Stomach (tissue), 4 donors: ENCODE measurements at regions not wholly inside any gene's neighbourhood (a gene's known extent, or its start where the extent isn't known, plus 50 kb on each side); places are given as distances from the start of the nearest gene placed in this dataset.

Experiments used
- EP300 ChIP-seq: sonication (generic); formaldehyde crosslinking; IDR thresholded peaks from one replicate; pipeline ENCODE4 v1.6.1; 2017; ENCODE audit warnings: antibody characterized with exemption
- POLR2A ChIP-seq, 4 donors: fragments of 450-650 bp; IDR thresholded peaks; one replicate each; pipeline ENCODE4 v1.6.1; 2016; ENCODE audit warnings: antibody characterized with exemption in 4 of 4, control low read depth in 2 of 4, mild to moderate bottlenecking in 1 of 4, moderate library complexity in 1 of 4
- POLR2AphosphoS5 ChIP-seq, 3 donors: sonication (generic); formaldehyde crosslinking; IDR thresholded peaks; one replicate each; pipeline ENCODE4 v1.6.1; 2016; ENCODE audit warnings: antibody characterized with exemption in 3 of 3
- TF ChIP-seq, protein P1 (sequence below), 7 experiments: fragments of 450-650 bp in 4 of 7; fragments of 200-600 bp in 3 of 7; sonication (generic) in 3 of 7; IDR thresholded peaks; one replicate each; pipeline ENCODE4 v1.5.1; 2016 to 2019; ENCODE audit warnings: antibody characterized with exemption in 7 of 7, control low read depth in 2 of 7, mild to moderate bottlenecking in 1 of 7

GRCh38 chr9:134502809-134503211, 138.8 kb upstream of the COL5A1 start:
- no peak for TF ChIP-seq POLR2A (IDR thresholded peaks at IDR 0.05)
- TF ChIP-seq, protein P1, sequence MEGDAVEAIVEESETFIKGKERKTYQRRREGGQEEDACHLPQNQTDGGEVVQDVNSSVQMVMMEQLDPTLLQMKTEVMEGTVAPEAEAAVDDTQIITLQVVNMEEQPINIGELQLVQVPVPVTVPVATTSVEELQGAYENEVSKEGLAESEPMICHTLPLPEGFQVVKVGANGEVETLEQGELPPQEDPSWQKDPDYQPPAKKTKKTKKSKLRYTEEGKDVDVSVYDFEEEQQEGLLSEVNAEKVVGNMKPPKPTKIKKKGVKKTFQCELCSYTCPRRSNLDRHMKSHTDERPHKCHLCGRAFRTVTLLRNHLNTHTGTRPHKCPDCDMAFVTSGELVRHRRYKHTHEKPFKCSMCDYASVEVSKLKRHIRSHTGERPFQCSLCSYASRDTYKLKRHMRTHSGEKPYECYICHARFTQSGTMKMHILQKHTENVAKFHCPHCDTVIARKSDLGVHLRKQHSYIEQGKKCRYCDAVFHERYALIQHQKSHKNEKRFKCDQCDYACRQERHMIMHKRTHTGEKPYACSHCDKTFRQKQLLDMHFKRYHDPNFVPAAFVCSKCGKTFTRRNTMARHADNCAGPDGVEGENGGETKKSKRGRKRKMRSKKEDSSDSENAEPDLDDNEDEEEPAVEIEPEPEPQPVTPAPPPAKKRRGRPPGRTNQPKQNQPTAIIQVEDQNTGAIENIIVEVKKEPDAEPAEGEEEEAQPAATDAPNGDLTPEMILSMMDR (IDR thresholded peaks at IDR 0.05): no peak
- no peak for TF ChIP-seq POLR2AphosphoS5 (IDR thresholded peaks at IDR 0.05)
- TF ChIP-seq EP300: no peak
